HEK293 (cell line): ENCODE measurements at regions not wholly inside any gene's neighbourhood (a gene's known extent, or its start where the extent isn't known, plus 50 kb on each side); places are given as distances from the start of the nearest gene placed in this dataset.
A peak's percentile ranks its signal among the peaks of the same experiment; 100 is the strongest.
"Not testable (repeated sequence)": the region's sequence is repeated elsewhere in the genome, so short reads cannot be mapped to it uniquely, and the experiment has no call there.

Experiments used
- CTCF ChIA-PET: fragments of 350-600 bp; formaldehyde crosslinking; extraction: SDS; loops from one replicate; lab custom pipeline; 2021; ENCODE audit warnings: antibody characterized with exemption; lab: Yijun Ruan, JAX
- POLR2A ChIA-PET: fragments of 300-600 bp; formaldehyde crosslinking; extraction: SDS; loops from one replicate; lab custom pipeline; 2020; ENCODE audit warnings: antibody characterized with exemption, inconsistent platforms; lab: Yijun Ruan, JAX
- H3K27ac ChIP-seq: fragments of 200-500 bp; sonication (Bioruptor generic); 2 replicates; pipeline ENCODE4 v1.5.1; 2014; ENCODE audit warnings: low read depth, low read length, control low read depth, inconsistent platforms; ENCODE audit errors: extremely low read depth
- H3K36me3 ChIP-seq, 2 experiments: fragments of 200-500 bp in 1 of 2; sonication (Bioruptor generic) in 1 of 2; 1 replicate in 1 of 2; 2 replicates in 1 of 2; pipeline ENCODE4 v1.5.1; 2014 to 2017; ENCODE audit warnings: inconsistent platforms in 2 of 2, low read length in 2 of 2; ENCODE audit not compliant: control insufficient read depth in 2 of 2, insufficient read depth in 1 of 2
- H3K4me1 ChIP-seq: fragments of 200-500 bp; sonication (Bioruptor generic); 2 replicates; pipeline ENCODE4 v1.5.1; 2014; ENCODE audit warnings: mild to moderate bottlenecking, low read length, inconsistent platforms; ENCODE audit not compliant: control insufficient read depth, insufficient read depth
- H3K4me3 ChIP-seq: 2 replicates; pipeline ENCODE4 v1.5.1; 2011; ENCODE audit warnings: low read depth, mild to moderate bottlenecking, control low read depth, low read length, moderate library complexity
- H3K9me3 ChIP-seq: fragments of 200-500 bp; sonication (Bioruptor generic); 2 replicates; pipeline ENCODE4 v1.5.1; 2014; ENCODE audit warnings: low read depth, low read length, inconsistent platforms; ENCODE audit not compliant: control insufficient read depth, insufficient read depth
- ATF2 ChIP-seq: fragments of 450-650 bp; formaldehyde crosslinking; IDR thresholded peaks from 2 replicates; pipeline ENCODE4 v1.5.1; 2016; ENCODE audit warnings: missing biosample characterization, missing genetic modification characterization, low read depth
- ELK4 ChIP-seq: IDR thresholded peaks from 2 replicates; pipeline ENCODE4 v1.6.1; 2011; ENCODE audit warnings: mild to moderate bottlenecking, low read depth, low read length, borderline replicate concordance
- KLF17 ChIP-seq: fragments of 450-650 bp; formaldehyde crosslinking; IDR thresholded peaks from 2 replicates; pipeline ENCODE4 v1.5.1; 2016; ENCODE audit warnings: missing biosample characterization, missing genetic modification characterization
- MEIS1 ChIP-seq: sonication (generic); formaldehyde crosslinking; IDR thresholded peaks from 2 replicates; pipeline ENCODE4 v1.8.1; 2022; ENCODE audit warnings: missing genetic modification reagents, mild to moderate bottlenecking, borderline replicate concordance
- MZF1 ChIP-seq: fragments of 450-650 bp; formaldehyde crosslinking; IDR thresholded peaks from 2 replicates; pipeline ENCODE4 v1.5.1; 2017; ENCODE audit warnings: missing biosample characterization, missing genetic modification characterization, borderline replicate concordance
- SALL2 ChIP-seq: fragments of 450-650 bp; formaldehyde crosslinking; IDR thresholded peaks from 2 replicates; pipeline ENCODE4 v1.5.0; 2017; ENCODE audit warnings: missing biosample characterization, mild to moderate bottlenecking, missing genetic modification characterization, borderline replicate concordance
- ZBTB8A ChIP-seq: fragments of 450-650 bp; formaldehyde crosslinking; IDR thresholded peaks from 2 replicates; pipeline ENCODE4 v1.5.1; 2016; ENCODE audit warnings: missing biosample characterization, missing genetic modification characterization
- ZNF138 ChIP-seq: fragments of 450-650 bp; formaldehyde crosslinking; IDR thresholded peaks from 2 replicates; pipeline ENCODE4 v1.5.1; 2016; ENCODE audit warnings: missing biosample characterization, missing genetic modification characterization, borderline replicate concordance
- ZNF148 ChIP-seq: fragments of 450-650 bp; formaldehyde crosslinking; IDR thresholded peaks from 2 replicates; pipeline ENCODE4 v1.5.0; 2017; ENCODE audit warnings: missing biosample characterization, missing genetic modification characterization, borderline replicate concordance
- ZNF155 ChIP-seq: fragments of 450-650 bp; formaldehyde crosslinking; IDR thresholded peaks from 2 replicates; pipeline ENCODE4 v1.5.1; 2016; ENCODE audit warnings: missing biosample characterization, missing genetic modification characterization
- ZNF202 ChIP-seq: fragments of 450-650 bp; formaldehyde crosslinking; IDR thresholded peaks from 2 replicates; pipeline ENCODE4 v1.5.1; 2016; ENCODE audit warnings: missing biosample characterization, missing genetic modification characterization, borderline replicate concordance
- ZNF324 ChIP-seq: fragments of 450-650 bp; formaldehyde crosslinking; IDR thresholded peaks from 2 replicates; pipeline ENCODE4 v1.5.1; 2016; ENCODE audit warnings: missing biosample characterization, missing genetic modification characterization
- ZNF416 ChIP-seq: fragments of 450-650 bp; formaldehyde crosslinking; IDR thresholded peaks from 2 replicates; pipeline ENCODE4 v1.5.1; 2016; ENCODE audit warnings: missing biosample characterization, missing genetic modification characterization
- ZNF513 ChIP-seq: fragments of 450-650 bp; IDR thresholded peaks from 2 replicates; pipeline ENCODE4 v1.5.1; 2018; ENCODE audit warnings: missing biosample characterization, missing genetic modification characterization
- ZNF514 ChIP-seq: fragments of 450-650 bp; formaldehyde crosslinking; IDR thresholded peaks from 2 replicates; pipeline ENCODE4 v1.5.1; 2016; ENCODE audit warnings: missing biosample characterization, missing genetic modification characterization
- ZNF558 ChIP-seq: fragments of 450-650 bp; formaldehyde crosslinking; IDR thresholded peaks from 2 replicates; pipeline ENCODE4 v1.5.1; 2016; ENCODE audit warnings: missing biosample characterization, missing genetic modification characterization
- ZSCAN30 ChIP-seq: fragments of 450-650 bp; IDR thresholded peaks from 2 replicates; pipeline ENCODE4 v1.5.1; 2018; ENCODE audit warnings: missing biosample characterization, mild to moderate bottlenecking, missing genetic modification characterization, moderate library complexity

GRCh38 chr13:80069374-80069773, 271.6 kb downstream of the SPRY2 start:
- no peak for TF ChIP-seq ZNF202
- 0 out of 2 replicates have a peak, but pooled peaks have one; percentile 49 for TF ChIP-seq ATF2
- CTCF ChIA-PET, result no interaction called here
- H3K4me3 ChIP-seq, result no peak overlapping the region
- H3K36me3 ChIP-seq, result no peaks in the 10 kb centered on the region
- no peak overlapping the region for H3K27ac ChIP-seq
- no peaks in the 10 kb centered on the region for H3K4me1 ChIP-seq
- H3K9me3 ChIP-seq, result no peaks in the 10 kb centered on the region
- POLR2A ChIA-PET, result no interaction called here

GRCh38 chr13:80065996-80066395, 274.9 kb downstream of the SPRY2 start:
- ChIA-PET CTCF (no interaction called here), POLR2A (no interaction called here)
- Histone ChIP-seq H3K27ac (no peak overlapping the region), H3K36me3 (no peaks in the 10 kb centered on the region), H3K4me1 (no peaks in the 10 kb centered on the region), H3K9me3 (no peaks in the 10 kb centered on the region), H3K4me3 (no peak overlapping the region)
- TF ChIP-seq ZBTB8A (no peak), ZNF514 (tag by site-specific recombination) (no peak), MEIS1 (CRISPR knock-in tag) (no peak), ZNF416 (no peak), MZF1 (no peak), ZNF558 (tag by site-specific recombination) (no peak), ZNF513 (no peak), ZNF155 (tag by site-specific recombination) (no peak), ZNF148 (tag by site-specific recombination) (no peak), ELK4 (no peak), SALL2 (tag by site-specific recombination) (no peak), KLF17 (tag by site-specific recombination) (no peak), ZNF138 (no peak), ZNF324 (tag by site-specific recombination) (no peak), ZSCAN30 (no peak)

- H3K4me3 ChIP-seq, H3K36me3 ChIP-seq, CTCF ChIA-PET, POLR2A ChIA-PET, H3K4me1 ChIP-seq, H3K9me3 ChIP-seq, H3K27ac ChIP-seq: not testable (repeated sequence)
Observed at GRCh38 chr13:80062416-80062815, 278.5 kb downstream of the SPRY2 start.
